ENCODE measurements at regions not wholly inside any gene's neighbourhood (a gene's known extent, or its start where the extent isn't known, plus 50 kb on each side); places are given as distances from the start of the nearest gene placed in this dataset.

- CTCF ChIA-PET, result interaction anchor here (1.1 to 1.5 kb wide), 3 partner anchors 9 to 42 kb away, joined by 3 to 4 read pairs (median 3); no protein-coding TSS in a partner anchor
- POLR2A ChIA-PET, result no interaction called here
- no peak for DNase-seq (ENCODE audit: extremely low spot score)
- TF ChIP-seq CTCF (IDR thresholded peaks at IDR 0.05; ENCODE audit: control extremely low read depth, extremely low read depth, low read depth, missing control alignments), result no peak
Measured at GRCh38 chr4:54566608-54567007, 91.1 kb upstream of the KIT start.

- no peak for TF ChIP-seq CTCF (IDR thresholded peaks at IDR 0.05; ENCODE audit: control extremely low read depth, extremely low read depth, low read depth, missing control alignments)
- no peak for DNase-seq (ENCODE audit: extremely low spot score)
- POLR2A ChIA-PET, result no interaction called here
- CTCF ChIA-PET, result interaction anchor here (1.1 to 1.5 kb wide), 4 partner anchors 10 to 41 kb away, joined by 3 to 4 read pairs (median 3); no protein-coding TSS in a partner anchor
Measured at GRCh38 chr4:54567327-54567726, 90.4 kb upstream of the KIT start.

GRCh38 chr4:54568184-54568583 lies 89.6 kb upstream of the KIT start:
- DNase-seq (ENCODE audit: extremely low spot score), result no peak
- ChIA-PET CTCF (interaction anchor here (1.1 to 1.3 kb wide), 2 partner anchors 29 to 41 kb away, joined by 3 read pairs; no protein-coding TSS in a partner anchor), POLR2A (no interaction called here)
- no peak for TF ChIP-seq CTCF (IDR thresholded peaks at IDR 0.05; ENCODE audit: control extremely low read depth, extremely low read depth, low read depth, missing control alignments)

GRCh38 chr4:54570822-54571221 lies 86.9 kb upstream of the KIT start:
- no peak for DNase-seq (ENCODE audit: extremely low spot score)
- ChIA-PET CTCF (interaction anchor here (1.8 kb wide), 1 partner anchor 9 kb away, joined by 5 read pairs; no protein-coding TSS in a partner anchor), POLR2A (no interaction called here)
- no peak for TF ChIP-seq CTCF (IDR thresholded peaks at IDR 0.05; ENCODE audit: control extremely low read depth, extremely low read depth, low read depth, missing control alignments)

- DNase-seq (ENCODE audit: extremely low spot score), result no peak
- ChIA-PET POLR2A (no interaction called here), CTCF (interaction anchor here (1.8 kb wide), 1 partner anchor 10 kb away, joined by 5 read pairs; no protein-coding TSS in a partner anchor)
- no peak for TF ChIP-seq CTCF (IDR thresholded peaks at IDR 0.05; ENCODE audit: control extremely low read depth, extremely low read depth, low read depth, missing control alignments)
Measured at GRCh38 chr4:54571293-54572151, 86.2 kb upstream of the KIT start.

GRCh38 chr4:54572152-54572542 lies 85.6 kb upstream of the KIT start:
- CTCF ChIA-PET, result interaction anchor here (1.1 to 1.8 kb wide), 2 partner anchors 11 to 19 kb away, joined by 3 to 5 read pairs; no protein-coding TSS in a partner anchor
- POLR2A ChIA-PET, result no interaction called here

More at GRCh38 chr4:54572152-54572542, 85.6 kb upstream of the KIT start:
- no peak for TF ChIP-seq CTCF (IDR thresholded peaks at IDR 0.05; ENCODE audit: control extremely low read depth, extremely low read depth, low read depth, missing control alignments)
- no peak for DNase-seq (ENCODE audit: extremely low spot score)

Measured in GM10248 (cell line).